ENCODE measurements at regions not wholly inside any gene's neighbourhood (a gene's known extent, or its start where the extent isn't known, plus 50 kb on each side); places are given as distances from the start of the nearest gene placed in this dataset.

GRCh38 chr1:239590556-239590955, 204.2 kb downstream of the CHRM3 start:
- no peaks in the 10 kb centered on the region for H3K4me1 ChIP-seq (ENCODE audit: control insufficient read depth in 2 of 2, insufficient read depth in 1 of 2, low read depth in 1 of 2, low read length in 2 of 2)
- no peak overlapping the region for H3K27ac ChIP-seq (replicated peaks; ENCODE audit: low read length)
- H3K27me3 ChIP-seq (ENCODE audit: control insufficient read depth in 3 of 3, insufficient read depth in 3 of 3, low read depth in 1 of 3, low read length in 3 of 3), result no peaks in the 10 kb centered on the region
- H3K4me2 ChIP-seq (ENCODE audit: insufficient read depth, low read length, poor library complexity, severe bottlenecking), result no peak overlapping the region
- no peak overlapping the region for H3K14ac ChIP-seq (ENCODE audit: low read length)
- H3K9ac ChIP-seq (ENCODE audit: low read depth, low read length, poor library complexity), result no peak overlapping the region
- H2AFZ ChIP-seq (ENCODE audit: low read length), result no peak overlapping the region
- no peak overlapping the region for H2BK120ac ChIP-seq (ENCODE audit: low read depth, low read length)
- no peaks in the 10 kb centered on the region for H3K36me3 ChIP-seq (replicated peaks in 1 of 2; ENCODE audit: control insufficient read depth in 2 of 2, insufficient read depth in 2 of 2, low read length in 2 of 2)
- H3K79me1 ChIP-seq (ENCODE audit: low read depth, low read length), result no peaks in the 10 kb centered on the region
- no peak overlapping the region for H3K23ac ChIP-seq (ENCODE audit: low read depth, low read length, poor library complexity)
- no peak overlapping the region for H3K4ac ChIP-seq (ENCODE audit: low read length)
- H4K8ac ChIP-seq (ENCODE audit: low read depth, low read length), result no peak overlapping the region
- H2AK5ac ChIP-seq (ENCODE audit: low read depth, low read length), result no peak overlapping the region
- no peak for DNase-seq (ENCODE audit: low spot score)
- no peak overlapping the region for H3K4me3 ChIP-seq (ENCODE audit: low read length in 2 of 2)
- H2BK12ac ChIP-seq (ENCODE audit: low read length), result no peak overlapping the region
- no peak overlapping the region for H2BK15ac ChIP-seq (ENCODE audit: low read length)
- no peaks in the 10 kb centered on the region for H3K9me3 ChIP-seq (replicated peaks in 1 of 2; ENCODE audit: control insufficient read depth in 2 of 2, insufficient read depth in 1 of 2, low read depth in 1 of 2, low read length in 2 of 2)
- H4K91ac ChIP-seq (ENCODE audit: low read depth, low read length, poor library complexity), result no peak overlapping the region
- H3K18ac ChIP-seq (ENCODE audit: low read length), result no peak overlapping the region
- H2BK5ac ChIP-seq (ENCODE audit: low read length), result no peak overlapping the region

- Histone ChIP-seq H4K91ac (ENCODE audit: low read depth, low read length, poor library complexity) (no peak overlapping the region), H3K4me1 (ENCODE audit: control insufficient read depth in 2 of 2, insufficient read depth in 1 of 2, low read depth in 1 of 2, low read length in 2 of 2) (no peaks in the 10 kb centered on the region), H3K27me3 (ENCODE audit: control insufficient read depth in 3 of 3, insufficient read depth in 3 of 3, low read depth in 1 of 3, low read length in 3 of 3) (no peaks in the 10 kb centered on the region), H4K8ac (ENCODE audit: low read depth, low read length) (no peak overlapping the region), H3K23ac (ENCODE audit: low read depth, low read length, poor library complexity) (no peak overlapping the region), H2BK120ac (ENCODE audit: low read depth, low read length) (no peak overlapping the region), H3K36me3 (replicated peaks in 1 of 2; ENCODE audit: control insufficient read depth in 2 of 2, insufficient read depth in 2 of 2, low read length in 2 of 2) (no peaks in the 10 kb centered on the region), H3K4me2 (ENCODE audit: insufficient read depth, low read length, poor library complexity, severe bottlenecking) (no peak overlapping the region), H2BK12ac (ENCODE audit: low read length) (no peak overlapping the region), H2AK5ac (ENCODE audit: low read depth, low read length) (no peak overlapping the region), H3K9me3 (replicated peaks in 1 of 2; ENCODE audit: control insufficient read depth in 2 of 2, insufficient read depth in 1 of 2, low read depth in 1 of 2, low read length in 2 of 2) (no peaks in the 10 kb centered on the region), H2BK5ac (ENCODE audit: low read length) (no peak overlapping the region), H3K9ac (ENCODE audit: low read depth, low read length, poor library complexity) (no peak overlapping the region), H3K4ac (ENCODE audit: low read length) (no peak overlapping the region), H3K4me3 (ENCODE audit: low read length in 2 of 2) (no peak overlapping the region), H2BK15ac (ENCODE audit: low read length) (no peak overlapping the region), H3K27ac (replicated peaks; ENCODE audit: low read length) (no peak overlapping the region), H3K79me1 (ENCODE audit: low read depth, low read length) (no peaks in the 10 kb centered on the region), H3K14ac (ENCODE audit: low read length) (no peak overlapping the region), H2AFZ (ENCODE audit: low read length) (no peak overlapping the region), H3K18ac (ENCODE audit: low read length) (no peak overlapping the region)
- no CpG with 5 or more reads among the region's 4 CpGs for WGBS, 2 donors (ENCODE audit: extremely low coverage in 2 of 2, insufficient read length in 2 of 2, insufficient replicate concordance in 1 of 2)
- DNase-seq (ENCODE audit: low spot score), result no peak
Measured at GRCh38 chr1:239593527-239593926, 207.2 kb downstream of the CHRM3 start.

GRCh38 chr1:239600588-239600987, 214.2 kb downstream of the CHRM3 start:
- DNase-seq (ENCODE audit: low spot score), result no peak
- Histone ChIP-seq H3K27ac (replicated peaks; ENCODE audit: low read length) (no peak overlapping the region), H2BK120ac (ENCODE audit: low read depth, low read length) (no peak overlapping the region), H2BK15ac (ENCODE audit: low read length) (no peak overlapping the region), H3K4me3 (ENCODE audit: low read length in 2 of 2) (no peak overlapping the region), H2BK12ac (ENCODE audit: low read length) (no peak overlapping the region), H3K18ac (ENCODE audit: low read length) (no peak overlapping the region), H4K8ac (ENCODE audit: low read depth, low read length) (no peak overlapping the region), H2AK5ac (ENCODE audit: low read depth, low read length) (no peak overlapping the region), H3K79me1 (ENCODE audit: low read depth, low read length) (no peaks in the 10 kb centered on the region), H3K4me1 (ENCODE audit: control insufficient read depth in 2 of 2, insufficient read depth in 1 of 2, low read depth in 1 of 2, low read length in 2 of 2) (no peaks in the 10 kb centered on the region), H3K9ac (ENCODE audit: low read depth, low read length, poor library complexity) (no peak overlapping the region), H3K9me3 (replicated peaks in 1 of 2; ENCODE audit: control insufficient read depth in 2 of 2, insufficient read depth in 1 of 2, low read depth in 1 of 2, low read length in 2 of 2) (no peaks in the 10 kb centered on the region), H3K36me3 (replicated peaks in 1 of 2; ENCODE audit: control insufficient read depth in 2 of 2, insufficient read depth in 2 of 2, low read length in 2 of 2) (no peaks in the 10 kb centered on the region), H2AFZ (ENCODE audit: low read length) (no peak overlapping the region), H3K14ac (ENCODE audit: low read length) (no peak overlapping the region), H4K91ac (ENCODE audit: low read depth, low read length, poor library complexity) (no peak overlapping the region), H3K23ac (ENCODE audit: low read depth, low read length, poor library complexity) (no peak overlapping the region), H3K27me3 (ENCODE audit: control insufficient read depth in 3 of 3, insufficient read depth in 3 of 3, low read depth in 1 of 3, low read length in 3 of 3) (no peaks in the 10 kb centered on the region), H3K4ac (ENCODE audit: low read length) (no peak overlapping the region), H2BK5ac (ENCODE audit: low read length) (no peak overlapping the region), H3K4me2 (ENCODE audit: insufficient read depth, low read length, poor library complexity, severe bottlenecking) (no peak overlapping the region)

- no peak overlapping the region for H3K4ac ChIP-seq (ENCODE audit: low read length)
Measured at GRCh38 chr1:239601108-239601507, 214.7 kb downstream of the CHRM3 start.

More at GRCh38 chr1:239601108-239601507, 214.7 kb downstream of the CHRM3 start:
- no peak overlapping the region for H3K4me2 ChIP-seq (ENCODE audit: insufficient read depth, low read length, poor library complexity, severe bottlenecking)
- no peak overlapping the region for H2AK5ac ChIP-seq (ENCODE audit: low read depth, low read length)
- no peak overlapping the region for H3K27ac ChIP-seq (replicated peaks; ENCODE audit: low read length)
- H4K91ac ChIP-seq (ENCODE audit: low read depth, low read length, poor library complexity), result no peak overlapping the region
- no peak overlapping the region for H3K23ac ChIP-seq (ENCODE audit: low read depth, low read length, poor library complexity)
- no peaks in the 10 kb centered on the region for H3K36me3 ChIP-seq (replicated peaks in 1 of 2; ENCODE audit: control insufficient read depth in 2 of 2, insufficient read depth in 2 of 2, low read length in 2 of 2)
- no peak overlapping the region for H2AFZ ChIP-seq (ENCODE audit: low read length)
- no peaks in the 10 kb centered on the region for H3K9me3 ChIP-seq (replicated peaks in 1 of 2; ENCODE audit: control insufficient read depth in 2 of 2, insufficient read depth in 1 of 2, low read depth in 1 of 2, low read length in 2 of 2)
- H3K4me3 ChIP-seq (ENCODE audit: low read length in 2 of 2), result no peak overlapping the region
- no peak for DNase-seq (ENCODE audit: low spot score)
- no peaks in the 10 kb centered on the region for H3K79me1 ChIP-seq (ENCODE audit: low read depth, low read length)
- H3K9ac ChIP-seq (ENCODE audit: low read depth, low read length, poor library complexity), result no peak overlapping the region
- no peak overlapping the region for H3K14ac ChIP-seq (ENCODE audit: low read length)
- no peaks in the 10 kb centered on the region for H3K4me1 ChIP-seq (ENCODE audit: control insufficient read depth in 2 of 2, insufficient read depth in 1 of 2, low read depth in 1 of 2, low read length in 2 of 2)
- no peak overlapping the region for H3K18ac ChIP-seq (ENCODE audit: low read length)
- H2BK5ac ChIP-seq (ENCODE audit: low read length), result no peak overlapping the region
- no peak overlapping the region for H2BK15ac ChIP-seq (ENCODE audit: low read length)
- no peak overlapping the region for H2BK12ac ChIP-seq (ENCODE audit: low read length)
- H4K8ac ChIP-seq (ENCODE audit: low read depth, low read length), result no peak overlapping the region
- H2BK120ac ChIP-seq (ENCODE audit: low read depth, low read length), result no peak overlapping the region
- H3K27me3 ChIP-seq (ENCODE audit: control insufficient read depth in 3 of 3, insufficient read depth in 3 of 3, low read depth in 1 of 3, low read length in 3 of 3), result no peaks in the 10 kb centered on the region
